ENCODE measurements at regions not wholly inside any gene's neighbourhood (a gene's known extent, or its start where the extent isn't known, plus 50 kb on each side); places are given as distances from the start of the nearest gene placed in this dataset.
"Not testable (repeated sequence)": the region's sequence is repeated elsewhere in the genome, so short reads cannot be mapped to it uniquely, and the experiment has no call there.

- H3K4me3 ChIP-seq (ENCODE audit: low read depth, low read length) = no peak overlapping the region
- H3K27me3 ChIP-seq = no peaks in the 10 kb centered on the region
- H3K4me1 ChIP-seq = no peaks in the 10 kb centered on the region
- H3K36me3 ChIP-seq = no peaks in the 10 kb centered on the region
- DNase-seq = no peak
- TF ChIP-seq CTCF (IDR thresholded peaks at IDR 0.05; ENCODE audit: low read depth, low read length) = no peak
- H3K9me3 ChIP-seq = no peaks in the 10 kb centered on the region
These were observed 102.6 kb downstream of the PLG start for GRCh38 chr6:160804639-160805038.

- H3K27me3 ChIP-seq = no peaks in the 10 kb centered on the region
- no peak for DNase-seq
- no peaks in the 10 kb centered on the region for H3K36me3 ChIP-seq
- no peak overlapping the region for H3K4me3 ChIP-seq (ENCODE audit: low read depth, low read length)
- H3K4me1 ChIP-seq = no peaks in the 10 kb centered on the region
- no peaks in the 10 kb centered on the region for H3K9me3 ChIP-seq
- no peak for TF ChIP-seq CTCF (IDR thresholded peaks at IDR 0.05; ENCODE audit: low read depth, low read length)
These were observed 106.2 kb downstream of the PLG start for GRCh38 chr6:160808263-160808662.

GRCh38 chr6:160810238-160810637, 108.2 kb downstream of the PLG start:
- H3K4me3 ChIP-seq (ENCODE audit: low read depth, low read length) = no peak overlapping the region
- no peak for TF ChIP-seq CTCF (IDR thresholded peaks at IDR 0.05; ENCODE audit: low read depth, low read length)
- H3K9me3 ChIP-seq = no peaks in the 10 kb centered on the region
- H3K36me3 ChIP-seq = no peaks in the 10 kb centered on the region
- no peaks in the 10 kb centered on the region for H3K27me3 ChIP-seq
- H3K4me1 ChIP-seq = no peaks in the 10 kb centered on the region
- DNase-seq = no peak

- Histone ChIP-seq H3K9me3 (no peaks in the 10 kb centered on the region), H3K27me3 (no peaks in the 10 kb centered on the region), H3K4me3 (ENCODE audit: low read depth, low read length) (no peak overlapping the region), H3K4me1 (no peaks in the 10 kb centered on the region), H3K36me3 (no peaks in the 10 kb centered on the region)
- no peak for TF ChIP-seq CTCF (IDR thresholded peaks at IDR 0.05; ENCODE audit: low read depth, low read length)
- DNase-seq = no peak
These were observed 110.1 kb downstream of the PLG start for GRCh38 chr6:160812097-160812496.

GRCh38 chr6:160818934-160819333, 116.9 kb downstream of the PLG start:
- no peak for DNase-seq
- Histone ChIP-seq H3K4me1 (no peaks in the 10 kb centered on the region), H3K27me3 (no peaks in the 10 kb centered on the region), H3K36me3 (no peaks in the 10 kb centered on the region), H3K4me3 (ENCODE audit: low read depth, low read length) (no peak overlapping the region), H3K9me3 (no peaks in the 10 kb centered on the region)
- TF ChIP-seq CTCF (IDR thresholded peaks at IDR 0.05; ENCODE audit: low read depth, low read length) = no peak

GRCh38 chr6:160820661-160821060, 118.6 kb downstream of the PLG start:
- H3K4me1 ChIP-seq; H3K9me3 ChIP-seq; H3K36me3 ChIP-seq; DNase-seq; H3K27me3 ChIP-seq; H3K4me3 ChIP-seq (ENCODE audit: low read depth, low read length): not testable (repeated sequence)

GRCh38 chr6:160831739-160832138, 129.7 kb downstream of the PLG start:
- H3K36me3 ChIP-seq = no peaks in the 10 kb centered on the region

More at GRCh38 chr6:160831739-160832138, 129.7 kb downstream of the PLG start:
- DNase-seq = no peak
- Histone ChIP-seq H3K4me3 (ENCODE audit: low read depth, low read length) (no peak overlapping the region), H3K4me1 (no peaks in the 10 kb centered on the region), H3K27me3 (no peaks in the 10 kb centered on the region), H3K9me3 (no peaks in the 10 kb centered on the region)
- no peak for TF ChIP-seq CTCF (IDR thresholded peaks at IDR 0.05; ENCODE audit: low read depth, low read length)

Measured in BE2C (cell line).